Coronary artery (tissue), 2 donors: ENCODE measurements at regions not wholly inside any gene's neighbourhood (a gene's known extent, or its start where the extent isn't known, plus 50 kb on each side); places are given as distances from the start of the nearest gene placed in this dataset.

Experiments
- DNase-seq: peaks from one replicate; pipeline ENCODE4 v3.0.0-alpha.2; 2017; ENCODE audit warnings: low spot score
- H3K27ac ChIP-seq, 2 donors: fragments of 200-600 bp; sonication (generic); one replicate each; pipeline ENCODE4 v1.5.1; 2016 to 2019
- H3K4me3 ChIP-seq: fragments of 200-600 bp; sonication (generic); 2 replicates; pipeline ENCODE4 v1.5.1; 2016; ENCODE audit warnings: mild to moderate bottlenecking, moderate library complexity
- CTCF ChIP-seq: fragments of 200-600 bp; sonication (generic); IDR thresholded peaks from one replicate; pipeline ENCODE4 v1.5.1; 2019; ENCODE audit warnings: antibody characterized with exemption

- DNase-seq = no peak
- TF ChIP-seq CTCF = no peak
- H3K4me3 ChIP-seq = no peak overlapping the region
- no peak overlapping the region for H3K27ac ChIP-seq
These were observed 61.8 kb upstream of the TTLL7 start for GRCh38 chr1:84060781-84061180.

- no peak for TF ChIP-seq CTCF
These were observed 49.9 kb upstream of the TTLL7 start for GRCh38 chr1:84048820-84049219.

More at GRCh38 chr1:84048820-84049219, 49.9 kb upstream of the TTLL7 start:
- no peak for DNase-seq
- H3K4me3 ChIP-seq = no peak overlapping the region
- H3K27ac ChIP-seq = no peak overlapping the region
